ENCODE measurements at regions not wholly inside any gene's neighbourhood (a gene's known extent, or its start where the extent isn't known, plus 50 kb on each side); places are given as distances from the start of the nearest gene placed in this dataset.

GRCh38 chr4:41365681-41366080 lies 109.0 kb downstream of the UCHL1 start:
- no peaks in the 10 kb centered on the region for H3K36me3 Mint-ChIP-seq
- H3K4me1 Mint-ChIP-seq, result no peaks in the 10 kb centered on the region
- no peak for DNase-seq
- H3K4me3 Mint-ChIP-seq, result no peak overlapping the region
- H3K27ac Mint-ChIP-seq, result no peak overlapping the region
- H3K9me3 Mint-ChIP-seq, result no peaks in the 10 kb centered on the region
- peaks cover 48% of the 10 kb centered on the region for H3K27me3 Mint-ChIP-seq

DNA sequence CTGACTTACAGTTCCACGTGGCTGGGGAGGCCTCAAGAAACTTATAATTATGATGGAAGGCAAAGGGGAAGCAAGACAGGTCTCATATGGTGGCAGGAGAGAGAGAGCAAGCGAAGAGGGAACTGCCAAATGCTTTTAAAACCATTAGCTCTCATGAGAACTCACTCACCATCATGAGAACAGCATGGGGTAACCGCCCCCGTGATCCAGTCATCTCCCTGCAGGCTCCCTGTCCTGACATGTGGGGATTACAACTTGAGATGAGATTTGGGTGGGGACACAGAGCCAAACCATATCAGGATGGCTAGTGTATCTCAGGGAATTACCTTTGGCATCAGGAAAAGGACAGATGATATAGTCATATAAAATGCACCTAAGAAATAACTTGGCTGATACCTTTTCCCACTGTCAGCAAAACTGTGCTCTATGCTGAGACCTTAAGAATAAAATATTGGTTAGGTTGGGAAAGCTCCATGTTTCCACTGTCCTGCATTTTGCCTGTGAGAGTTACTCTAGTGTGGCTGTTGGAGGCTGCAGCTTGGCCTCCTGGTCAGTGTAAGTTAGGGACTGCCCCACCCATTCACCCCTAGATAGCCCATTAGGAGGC lies 110.3 kb downstream of the UCHL1 start:
- H3K4me1 Mint-ChIP-seq, result no peaks in the 10 kb centered on the region
- peaks cover 37% of the 10 kb centered on the region for H3K27me3 Mint-ChIP-seq
- H3K27ac Mint-ChIP-seq, result no peak overlapping the region
- no peaks in the 10 kb centered on the region for H3K9me3 Mint-ChIP-seq
- no peak overlapping the region for H3K4me3 Mint-ChIP-seq
- H3K36me3 Mint-ChIP-seq, result no peaks in the 10 kb centered on the region
- no peak for DNase-seq

DNA sequence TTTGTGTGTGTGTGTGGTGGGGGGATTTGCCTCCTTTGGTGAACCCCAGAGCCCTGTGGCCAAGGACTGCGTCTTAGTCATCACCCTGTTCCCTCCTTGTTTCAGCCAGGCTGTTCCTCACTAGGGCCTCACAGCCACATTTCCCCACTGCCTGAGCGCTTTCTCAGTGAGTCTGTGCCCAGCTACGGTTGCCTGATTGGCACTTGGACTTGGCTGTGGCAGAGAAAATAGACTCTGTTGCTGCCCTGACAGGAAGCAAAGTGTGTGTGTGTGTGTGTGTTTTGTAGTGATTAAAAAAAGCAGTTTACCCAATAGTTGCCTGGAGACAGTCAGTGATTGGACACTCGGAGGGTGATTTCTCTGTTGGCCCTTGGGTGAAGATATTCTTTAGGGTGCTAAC lies 113.0 kb downstream of the UCHL1 start:
- H3K27me3 Mint-ChIP-seq, result peaks cover 14% of the 10 kb centered on the region
- DNase-seq, result no peak
- no peaks in the 10 kb centered on the region for H3K9me3 Mint-ChIP-seq
- H3K4me1 Mint-ChIP-seq, result no peaks in the 10 kb centered on the region
- H3K4me3 Mint-ChIP-seq, result no peak overlapping the region
- no peaks in the 10 kb centered on the region for H3K36me3 Mint-ChIP-seq
- no peak overlapping the region for H3K27ac Mint-ChIP-seq

GRCh38 chr4:41373221-41373620 lies 116.5 kb downstream of the UCHL1 start:
- no peaks in the 10 kb centered on the region for H3K4me1 Mint-ChIP-seq
- H3K4me3 Mint-ChIP-seq, result no peak overlapping the region
- no peaks in the 10 kb centered on the region for H3K9me3 Mint-ChIP-seq
- DNase-seq, result no peak
- no peaks in the 10 kb centered on the region for H3K27me3 Mint-ChIP-seq
- no peak overlapping the region for H3K27ac Mint-ChIP-seq
- H3K36me3 Mint-ChIP-seq, result no peaks in the 10 kb centered on the region

DNA sequence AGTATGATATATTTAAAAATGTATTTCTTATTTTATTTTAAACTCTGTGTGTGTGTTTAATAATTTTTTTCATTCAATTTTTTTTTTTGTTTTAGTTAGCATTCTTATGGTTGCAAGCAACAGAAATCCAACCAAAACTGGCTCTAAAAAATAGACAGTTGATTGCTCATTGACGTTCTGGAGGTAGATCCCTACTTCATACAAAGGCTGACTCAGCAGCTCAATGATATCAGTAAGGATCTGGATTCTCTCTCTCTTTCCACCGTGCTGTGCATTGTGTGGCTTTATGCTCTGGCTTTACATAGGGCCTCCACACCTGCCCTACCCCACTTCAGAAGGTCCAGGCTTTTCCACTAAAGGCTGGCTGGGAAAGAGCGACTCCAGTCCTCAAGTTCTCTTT lies 117.8 kb downstream of the UCHL1 start:
- Mint-ChIP-seq H3K36me3 (no peaks in the 10 kb centered on the region), H3K27ac (no peak overlapping the region), H3K4me3 (no peak overlapping the region), H3K9me3 (peaks cover 4% of the 10 kb centered on the region), H3K27me3 (no peaks in the 10 kb centered on the region), H3K4me1 (no peaks in the 10 kb centered on the region)
- DNase-seq, result no peak

- H3K9me3 Mint-ChIP-seq, result peaks cover 4% of the 10 kb centered on the region
- H3K4me3 Mint-ChIP-seq, result no peak overlapping the region
- no peak overlapping the region for H3K27ac Mint-ChIP-seq
- H3K27me3 Mint-ChIP-seq, result no peaks in the 10 kb centered on the region
- no peak for DNase-seq
- no peaks in the 10 kb centered on the region for H3K4me1 Mint-ChIP-seq
- H3K36me3 Mint-ChIP-seq, result no peaks in the 10 kb centered on the region
These were observed 118.8 kb downstream of the UCHL1 start for GRCh38 chr4:41375561-41375960.

DNA sequence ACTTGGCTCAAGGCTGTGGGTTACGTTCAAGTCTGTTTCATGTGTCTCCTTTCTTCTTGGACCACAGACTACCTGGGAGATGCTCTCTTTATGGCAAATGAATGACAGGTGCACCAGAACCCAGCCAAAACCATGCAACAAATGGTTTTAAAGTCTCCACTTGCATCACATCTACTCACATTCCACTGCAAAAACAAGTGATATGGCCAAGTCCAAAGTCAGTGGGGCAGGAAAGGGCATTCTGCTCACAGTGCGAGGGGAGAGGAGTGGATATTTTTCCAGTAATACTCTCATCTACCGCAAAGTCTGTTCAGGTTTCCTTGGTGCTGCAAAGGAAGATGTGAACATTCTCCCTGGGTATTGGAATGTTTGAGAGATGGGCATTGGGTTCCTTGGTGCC lies 120.5 kb downstream of the UCHL1 start:
- Mint-ChIP-seq H3K27ac (no peak overlapping the region), H3K27me3 (no peaks in the 10 kb centered on the region), H3K36me3 (no peaks in the 10 kb centered on the region), H3K4me3 (no peak overlapping the region), H3K9me3 (peaks cover 4% of the 10 kb centered on the region), H3K4me1 (no peaks in the 10 kb centered on the region)
- DNase-seq, result no peak

GRCh38 chr4:41379230-41379629 lies 122.5 kb downstream of the UCHL1 start:
- Mint-ChIP-seq H3K36me3 (no peaks in the 10 kb centered on the region), H3K4me3 (no peak overlapping the region), H3K27me3 (no peaks in the 10 kb centered on the region), H3K9me3 (peaks cover 4% of the 10 kb centered on the region), H3K4me1 (no peaks in the 10 kb centered on the region), H3K27ac (no peak overlapping the region)
- DNase-seq, result no peak

- Mint-ChIP-seq H3K36me3 (no peaks in the 10 kb centered on the region), H3K9me3 (peaks cover 4% of the 10 kb centered on the region), H3K27me3 (no peaks in the 10 kb centered on the region), H3K4me1 (no peaks in the 10 kb centered on the region), H3K4me3 (no peak overlapping the region), H3K27ac (no peak overlapping the region)
- DNase-seq, result no peak
These were observed 123.9 kb downstream of the UCHL1 start for GRCh38 chr4:41380511-41381157.

DNA sequence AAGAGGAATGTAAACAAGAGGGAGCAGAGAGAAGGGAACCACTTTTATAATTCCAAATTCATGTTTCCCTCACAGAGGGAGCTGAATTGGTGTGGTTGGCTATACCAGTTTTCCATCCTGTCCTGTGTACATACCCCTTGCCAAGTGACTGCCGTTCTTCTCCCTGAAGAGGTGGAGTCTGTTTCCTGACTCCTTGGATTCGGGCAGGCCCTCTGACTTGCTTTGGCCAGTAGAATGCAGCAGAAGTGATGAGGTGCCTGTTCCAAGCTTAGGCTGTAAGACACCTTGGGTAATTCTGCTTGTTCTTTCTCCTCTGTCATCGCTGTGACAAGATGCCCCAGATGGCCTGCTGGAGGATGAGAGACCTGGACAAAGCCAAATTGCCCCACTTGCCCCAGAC lies 124.7 kb downstream of the UCHL1 start:
- Mint-ChIP-seq H3K27ac (no peak overlapping the region), H3K4me3 (no peak overlapping the region), H3K4me1 (no peaks in the 10 kb centered on the region), H3K9me3 (peaks cover 4% of the 10 kb centered on the region), H3K36me3 (no peaks in the 10 kb centered on the region), H3K27me3 (no peaks in the 10 kb centered on the region)
- no peak for DNase-seq

DNA sequence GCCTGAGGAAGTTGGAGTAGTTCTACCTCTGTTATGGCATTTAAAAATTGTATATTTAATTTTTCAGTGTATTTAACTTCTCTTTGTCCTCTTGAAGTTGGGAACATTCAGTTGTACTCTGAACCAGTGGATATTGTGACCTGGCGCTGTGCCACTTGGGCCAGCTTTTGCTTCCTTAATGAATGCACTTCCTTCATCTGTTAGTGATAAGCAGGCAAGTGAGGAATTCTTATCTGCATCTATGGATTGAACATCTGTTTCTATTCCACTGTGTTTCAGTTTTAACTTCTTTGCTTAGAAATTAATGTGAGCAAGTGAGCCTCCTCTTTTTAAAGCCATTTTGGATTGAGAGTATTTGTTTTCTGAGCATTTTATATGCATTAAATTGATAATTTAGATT lies 128.3 kb downstream of the UCHL1 start:
- H3K9me3 Mint-ChIP-seq, result no peaks in the 10 kb centered on the region
- H3K27ac Mint-ChIP-seq, result no peak overlapping the region

DNA sequence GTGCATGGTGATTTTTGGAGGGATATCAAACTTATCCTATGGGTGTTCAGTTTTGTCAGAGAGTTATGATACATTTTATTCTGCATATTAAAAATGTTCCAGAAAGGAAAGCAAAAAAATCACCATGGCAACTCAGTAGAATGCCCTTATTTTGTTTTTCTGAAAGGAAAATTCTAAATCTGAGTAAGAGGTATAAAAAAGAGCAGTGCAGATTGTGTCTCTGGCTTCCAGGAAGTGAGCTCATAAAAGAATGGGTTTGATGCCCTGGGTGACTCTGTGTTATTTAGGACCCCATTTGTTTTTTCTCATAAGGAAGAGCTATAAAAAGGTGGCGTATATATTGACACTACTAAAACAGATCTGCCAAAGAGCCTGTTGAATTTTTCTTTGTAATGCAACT lies 128.8 kb downstream of the UCHL1 start:
- no peak overlapping the region for H3K4me3 Mint-ChIP-seq

More for the DNA sequence above, 128.3 kb downstream of the UCHL1 start:
- Mint-ChIP-seq H3K4me3 (no peak overlapping the region), H3K4me1 (no peaks in the 10 kb centered on the region), H3K36me3 (no peaks in the 10 kb centered on the region), H3K27me3 (no peaks in the 10 kb centered on the region)
- DNase-seq, result no peak

GRCh38 chr4:41388080-41388479 lies 131.4 kb downstream of the UCHL1 start:
- Mint-ChIP-seq H3K27ac (no peak overlapping the region), H3K9me3 (no peaks in the 10 kb centered on the region), H3K4me1 (no peaks in the 10 kb centered on the region), H3K27me3 (no peaks in the 10 kb centered on the region), H3K36me3 (no peaks in the 10 kb centered on the region), H3K4me3 (no peak overlapping the region)
- DNase-seq, result no peak

More for the DNA sequence above, 128.8 kb downstream of the UCHL1 start:
- Mint-ChIP-seq H3K4me1 (no peaks in the 10 kb centered on the region), H3K36me3 (no peaks in the 10 kb centered on the region), H3K27me3 (no peaks in the 10 kb centered on the region), H3K9me3 (no peaks in the 10 kb centered on the region), H3K27ac (no peak overlapping the region)
- no peak for DNase-seq

GRCh38 chr4:41389356-41389755 lies 132.6 kb downstream of the UCHL1 start:
- no peaks in the 10 kb centered on the region for H3K4me1 Mint-ChIP-seq
- DNase-seq, result no peak
- H3K27me3 Mint-ChIP-seq, result no peaks in the 10 kb centered on the region
- H3K9me3 Mint-ChIP-seq, result no peaks in the 10 kb centered on the region
- no peak overlapping the region for H3K27ac Mint-ChIP-seq
- H3K4me3 Mint-ChIP-seq, result no peak overlapping the region
- H3K36me3 Mint-ChIP-seq, result no peaks in the 10 kb centered on the region

GRCh38 chr4:41390661-41391060 lies 133.9 kb downstream of the UCHL1 start:
- no peak for DNase-seq
- Mint-ChIP-seq H3K4me1 (no peaks in the 10 kb centered on the region), H3K4me3 (no peak overlapping the region), H3K27ac (no peak overlapping the region), H3K27me3 (no peaks in the 10 kb centered on the region), H3K36me3 (no peaks in the 10 kb centered on the region), H3K9me3 (no peaks in the 10 kb centered on the region)

DNA sequence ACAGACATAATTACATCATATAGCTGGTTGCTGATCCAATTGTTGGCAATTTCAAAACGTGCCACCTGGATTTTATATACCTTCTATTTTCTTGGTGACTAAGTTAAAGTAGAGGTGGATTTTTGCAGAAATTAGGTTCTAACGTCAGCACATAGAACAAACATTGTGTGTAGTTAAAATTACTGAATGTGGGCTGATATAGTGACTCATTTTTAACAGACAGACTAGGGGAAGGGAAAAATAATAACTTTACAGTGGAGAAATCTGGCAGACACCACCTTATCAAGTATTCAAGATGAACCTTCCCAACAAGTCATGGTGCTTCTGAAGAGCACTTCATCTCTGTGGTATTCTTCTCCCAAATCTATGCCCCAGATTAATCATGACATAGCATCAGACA lies 134.5 kb downstream of the UCHL1 start:
- Mint-ChIP-seq H3K27me3 (peaks cover under 1% of the 10 kb centered on the region), H3K9me3 (no peaks in the 10 kb centered on the region), H3K4me3 (no peak overlapping the region), H3K4me1 (no peaks in the 10 kb centered on the region), H3K36me3 (no peaks in the 10 kb centered on the region), H3K27ac (no peak overlapping the region)
- no peak for DNase-seq

All from activated naive CD8-positive, alpha-beta T cell treated with anti-CD3 and anti-CD28 coated beads for 36 hours (primary cell).